ENCODE measurements at regions not wholly inside any gene's neighbourhood (a gene's known extent, or its start where the extent isn't known, plus 50 kb on each side); places are given as distances from the start of the nearest gene placed in this dataset.

- Histone ChIP-seq H3K4me1 (ENCODE audit: insufficient read depth) (peaks cover 3% of the 10 kb centered on the region; the same call in 1 of the 2 replicates), H3F3A (replicated peaks; ENCODE audit: low read depth) (no peaks in the 10 kb centered on the region), H3K27me3 (ENCODE audit: insufficient read depth) (no peaks in the 10 kb centered on the region), H3K9me2 (ENCODE audit: insufficient read depth) (peaks cover 8% of the 10 kb centered on the region; the same call in 1 of the 2 replicates), H2AFZ (no peak overlapping the region), H3K36me3 (ENCODE audit: insufficient read depth) (no peaks in the 10 kb centered on the region), H4K20me1 (replicated peaks; ENCODE audit: insufficient read depth) (no peaks in the 10 kb centered on the region), H3K27ac (ENCODE audit: low read depth) (no peak overlapping the region), H3K4me2 (no peak overlapping the region), H3K4me3 (no peak overlapping the region), H3K79me2 (replicated peaks; ENCODE audit: insufficient read depth) (no peaks in the 10 kb centered on the region)
- Mint-ChIP-seq H3K4me3 (no peak overlapping the region), H3K36me3 (ENCODE audit: low read depth) (peaks cover 19% of the 10 kb centered on the region), H3K27me3 (ENCODE audit: insufficient read depth, low read depth, poor library complexity) (peaks cover 10% of the 10 kb centered on the region), H3K9me3 (peaks cover 43% of the 10 kb centered on the region), H3K27ac (no peak overlapping the region), H3K4me1 (peaks cover 6% of the 10 kb centered on the region; the same call in 2 of the 3 replicates)
- ATAC-seq: peak; percentile 38; the same call in 2 of the 3 replicates
- no peak for DNase-seq (ENCODE audit: low spot score)
- no peak for TF ChIP-seq CREB1 (CRISPR knock-in tag; IDR thresholded peaks at IDR 0.05; ENCODE audit: low read depth)
- no peak for TF ChIP-seq ZNF462 (CRISPR knock-in tag; IDR thresholded peaks at IDR 0.05)
- no peak for TF ChIP-seq ZNF331 (CRISPR knock-in tag; IDR thresholded peaks at IDR 0.05; ENCODE audit: low read depth)
- TF ChIP-seq ETS1 (IDR thresholded peaks at IDR 0.05): peak; percentile 69; the same call in 1 of the 2 replicates
These were observed 95.9 kb upstream of the AUTS2 start for GRCh38 chr7:69502358-69502757.
